ENCODE measurements at regions not wholly inside any gene's neighbourhood (a gene's known extent, or its start where the extent isn't known, plus 50 kb on each side); places are given as distances from the start of the nearest gene placed in this dataset.

DNA sequence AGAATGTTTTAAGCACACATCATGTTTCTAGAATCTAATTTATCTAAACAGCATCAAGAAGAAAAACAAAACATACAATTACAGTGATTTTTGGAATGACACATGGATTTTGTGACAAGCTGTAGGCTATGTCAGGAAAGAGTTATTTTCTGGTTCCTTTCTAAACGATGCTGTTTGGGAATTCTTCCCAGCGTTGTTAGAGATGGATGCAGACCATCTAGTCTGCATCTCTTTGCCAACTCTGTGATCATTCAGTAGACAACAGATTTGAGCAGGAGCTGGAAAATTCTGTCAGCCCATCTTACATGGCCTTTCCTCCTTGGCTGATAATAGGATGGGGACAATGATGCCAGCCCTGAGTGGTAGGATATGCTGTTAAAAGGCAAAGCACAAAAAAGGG is 295.7 kb upstream of the TRPC7 start:
- Mint-ChIP-seq H3K36me3 (no peaks in the 10 kb centered on the region), H3K27me3 (ENCODE audit: low read depth) (no peaks in the 10 kb centered on the region), H3K9me3 (no peaks in the 10 kb centered on the region), H3K4me1 (no peaks in the 10 kb centered on the region), H3K4me3 (no peak overlapping the region), H3K27ac (no peak overlapping the region)
- TF ChIP-seq, protein P1, sequence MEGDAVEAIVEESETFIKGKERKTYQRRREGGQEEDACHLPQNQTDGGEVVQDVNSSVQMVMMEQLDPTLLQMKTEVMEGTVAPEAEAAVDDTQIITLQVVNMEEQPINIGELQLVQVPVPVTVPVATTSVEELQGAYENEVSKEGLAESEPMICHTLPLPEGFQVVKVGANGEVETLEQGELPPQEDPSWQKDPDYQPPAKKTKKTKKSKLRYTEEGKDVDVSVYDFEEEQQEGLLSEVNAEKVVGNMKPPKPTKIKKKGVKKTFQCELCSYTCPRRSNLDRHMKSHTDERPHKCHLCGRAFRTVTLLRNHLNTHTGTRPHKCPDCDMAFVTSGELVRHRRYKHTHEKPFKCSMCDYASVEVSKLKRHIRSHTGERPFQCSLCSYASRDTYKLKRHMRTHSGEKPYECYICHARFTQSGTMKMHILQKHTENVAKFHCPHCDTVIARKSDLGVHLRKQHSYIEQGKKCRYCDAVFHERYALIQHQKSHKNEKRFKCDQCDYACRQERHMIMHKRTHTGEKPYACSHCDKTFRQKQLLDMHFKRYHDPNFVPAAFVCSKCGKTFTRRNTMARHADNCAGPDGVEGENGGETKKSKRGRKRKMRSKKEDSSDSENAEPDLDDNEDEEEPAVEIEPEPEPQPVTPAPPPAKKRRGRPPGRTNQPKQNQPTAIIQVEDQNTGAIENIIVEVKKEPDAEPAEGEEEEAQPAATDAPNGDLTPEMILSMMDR (IDR thresholded peaks at IDR 0.05; ENCODE audit: unreplicated experiment), result no peak
- no peak for DNase-seq (ENCODE audit: low spot score in 2 of 2, unreplicated experiment in 2 of 2)

DNA sequence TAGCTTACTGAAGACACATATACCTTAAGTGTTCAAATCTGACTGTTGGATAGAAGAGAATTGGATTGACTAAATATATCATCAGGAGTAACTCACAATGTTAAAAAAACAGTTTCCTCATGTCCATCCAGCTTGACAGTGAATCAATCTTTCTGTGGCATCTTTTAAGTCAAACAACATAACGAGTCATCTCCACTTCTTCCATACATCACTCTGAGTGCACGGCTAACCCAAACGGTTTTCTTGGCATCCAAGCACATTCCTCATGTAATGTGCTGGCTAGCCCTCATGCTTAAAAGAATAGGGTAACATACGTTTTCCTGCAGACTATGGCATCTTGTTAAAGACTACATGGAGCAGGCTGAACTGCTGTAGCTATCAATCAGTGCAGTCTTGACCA is 291.5 kb upstream of the TRPC7 start:
- H3K9me3 Mint-ChIP-seq, result no peaks in the 10 kb centered on the region
- no peaks in the 10 kb centered on the region for H3K36me3 Mint-ChIP-seq
- no peak for DNase-seq (ENCODE audit: low spot score in 2 of 2, unreplicated experiment in 2 of 2)
- TF ChIP-seq, protein P1 (IDR thresholded peaks at IDR 0.05; ENCODE audit: unreplicated experiment), result no peak
- no peaks in the 10 kb centered on the region for H3K27me3 Mint-ChIP-seq (ENCODE audit: low read depth)
- no peak overlapping the region for H3K4me3 Mint-ChIP-seq
- no peak overlapping the region for H3K27ac Mint-ChIP-seq
- H3K4me1 Mint-ChIP-seq, result peaks cover 2% of the 10 kb centered on the region

DNA sequence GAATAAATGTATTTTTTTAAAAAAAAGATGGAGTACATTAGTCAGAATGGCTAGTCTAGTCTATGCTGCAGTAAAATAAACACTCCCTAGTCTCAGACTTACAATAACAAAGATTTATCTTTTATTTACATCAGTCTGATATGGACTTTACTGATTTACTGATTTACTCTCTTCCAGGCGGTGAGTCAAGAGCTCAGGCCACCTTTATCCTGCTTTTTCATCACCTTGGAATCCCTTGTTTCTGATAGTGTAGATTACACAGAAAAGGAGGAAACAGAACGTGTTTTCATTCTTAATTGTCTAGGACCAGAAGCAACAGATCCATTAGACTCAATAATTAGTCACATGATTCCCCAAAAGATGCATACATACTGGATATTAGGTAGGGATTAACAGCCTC is 290.1 kb upstream of the TRPC7 start:
- peaks cover 7% of the 10 kb centered on the region for H3K9me3 Mint-ChIP-seq
- H3K4me3 Mint-ChIP-seq, result no peak overlapping the region
- TF ChIP-seq, protein P1 (IDR thresholded peaks at IDR 0.05; ENCODE audit: unreplicated experiment), result no peak
- no peak for DNase-seq (ENCODE audit: low spot score in 2 of 2, unreplicated experiment in 2 of 2)
- peaks cover 2% of the 10 kb centered on the region for H3K4me1 Mint-ChIP-seq
- H3K36me3 Mint-ChIP-seq, result no peaks in the 10 kb centered on the region
- H3K27me3 Mint-ChIP-seq (ENCODE audit: low read depth), result no peaks in the 10 kb centered on the region
- H3K27ac Mint-ChIP-seq, result no peak overlapping the region

DNA sequence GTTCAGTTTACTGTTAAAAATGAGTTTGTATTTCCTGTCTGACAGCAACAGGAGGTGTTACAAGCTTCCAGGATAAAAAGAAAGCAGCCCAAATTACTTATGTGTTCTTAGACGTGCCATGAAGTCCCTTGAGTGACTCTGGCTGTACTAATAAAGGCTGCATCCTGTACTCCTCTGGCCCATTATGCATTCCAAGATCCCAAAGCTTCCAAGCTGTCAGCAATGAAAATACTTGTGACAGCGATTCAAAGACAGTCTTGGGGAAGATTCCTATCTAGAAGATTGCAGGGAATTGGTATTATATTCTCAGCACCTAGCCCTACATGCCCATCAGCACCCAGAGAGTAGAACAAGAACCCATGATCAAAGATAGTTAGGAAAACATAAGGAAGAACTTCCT is 281.6 kb upstream of the TRPC7 start:
- no peaks in the 10 kb centered on the region for H3K36me3 Mint-ChIP-seq
- H3K9me3 Mint-ChIP-seq, result peaks cover 11% of the 10 kb centered on the region
- H3K4me3 Mint-ChIP-seq, result no peak overlapping the region
- H3K4me1 Mint-ChIP-seq, result no peaks in the 10 kb centered on the region
- TF ChIP-seq, protein P1 (IDR thresholded peaks at IDR 0.05; ENCODE audit: unreplicated experiment), result no peak
- H3K27ac Mint-ChIP-seq, result no peak overlapping the region
- no peak for DNase-seq (ENCODE audit: low spot score in 2 of 2, unreplicated experiment in 2 of 2)
- no peaks in the 10 kb centered on the region for H3K27me3 Mint-ChIP-seq (ENCODE audit: low read depth)

DNA sequence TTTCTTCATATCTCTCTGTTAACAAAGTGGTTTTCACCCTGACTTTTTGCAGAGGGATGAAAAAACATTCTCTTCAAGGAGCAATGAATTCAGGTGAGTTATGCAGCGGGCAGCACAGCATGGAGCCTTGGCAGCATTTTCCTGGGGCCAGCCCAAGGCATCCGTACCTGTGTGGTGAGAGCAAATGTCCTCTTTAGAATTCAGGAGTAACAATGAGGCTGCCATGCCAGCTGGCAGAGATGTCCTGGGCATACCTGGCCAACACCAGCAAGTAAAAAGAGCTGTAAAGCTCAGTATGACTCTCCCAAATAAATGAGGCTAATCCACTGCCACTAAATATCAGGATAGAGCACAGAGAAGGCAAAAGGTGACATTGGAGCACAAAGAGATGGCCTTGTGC is 277.6 kb upstream of the TRPC7 start:
- no peak overlapping the region for H3K4me3 Mint-ChIP-seq
- TF ChIP-seq, protein P1 (IDR thresholded peaks at IDR 0.05; ENCODE audit: unreplicated experiment), result no peak
- no peaks in the 10 kb centered on the region for H3K4me1 Mint-ChIP-seq
- H3K27me3 Mint-ChIP-seq (ENCODE audit: low read depth), result no peaks in the 10 kb centered on the region
- H3K36me3 Mint-ChIP-seq, result no peaks in the 10 kb centered on the region
- no peak for DNase-seq (ENCODE audit: low spot score in 2 of 2, unreplicated experiment in 2 of 2)
- H3K9me3 Mint-ChIP-seq, result no peaks in the 10 kb centered on the region
- H3K27ac Mint-ChIP-seq, result no peak overlapping the region

DNA sequence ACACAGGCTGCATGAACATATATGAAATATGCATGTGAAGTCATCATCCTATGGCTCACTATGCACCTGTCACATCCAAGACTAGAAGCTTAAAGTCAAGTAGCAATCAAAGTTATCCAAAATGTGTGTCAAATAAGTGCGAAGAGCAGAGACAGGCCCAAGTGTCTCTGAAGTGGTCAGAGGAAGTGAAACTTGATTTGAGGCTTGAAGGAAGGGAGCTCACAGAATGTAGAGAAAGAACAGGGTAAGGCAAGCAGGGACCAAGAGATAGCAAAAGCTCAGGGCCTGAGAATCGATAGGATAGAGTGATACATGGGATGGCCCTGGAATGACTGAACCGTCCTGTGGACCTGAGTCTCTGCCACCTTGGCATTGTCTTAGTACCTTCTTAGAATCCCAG is 274.3 kb upstream of the TRPC7 start:
- no peak for DNase-seq (ENCODE audit: low spot score in 2 of 2, unreplicated experiment in 2 of 2)
- no peak overlapping the region for H3K27ac Mint-ChIP-seq
- H3K27me3 Mint-ChIP-seq (ENCODE audit: low read depth), result no peaks in the 10 kb centered on the region
- H3K9me3 Mint-ChIP-seq, result no peaks in the 10 kb centered on the region
- H3K4me3 Mint-ChIP-seq, result no peak overlapping the region
- H3K36me3 Mint-ChIP-seq, result no peaks in the 10 kb centered on the region
- TF ChIP-seq, protein P1 (IDR thresholded peaks at IDR 0.05; ENCODE audit: unreplicated experiment), result no peak
- no peaks in the 10 kb centered on the region for H3K4me1 Mint-ChIP-seq
